Activated B cell treated with CpG ODN at 0.5 μM for 24 hours (primary cell): ENCODE measurements at regions not wholly inside any gene's neighbourhood (a gene's known extent, or its start where the extent isn't known, plus 50 kb on each side); places are given as distances from the start of the nearest gene placed in this dataset.
"Not testable (repeated sequence)": the region's sequence is repeated elsewhere in the genome, so short reads cannot be mapped to it uniquely, and the experiment has no call there.

ENCODE experiments used
- ATAC-seq: fragments of 200-7000 bp; cut with Tn5 transposase; one replicate; pipeline ENCODE4 v1.10.0; 2021; ENCODE audit warnings: low read depth, mild to moderate bottlenecking, moderate library complexity
- CTCF ChIA-PET: fragments of 350-600 bp; sonication (Branson Sonifier 250); formaldehyde crosslinking; loops from one replicate; lab custom pipeline; 2021; ENCODE audit warnings: antibody characterized with exemption; lab: Charles Lee
- POLR2A ChIA-PET: fragments of 350-600 bp; sonication (Branson Sonifier 250); formaldehyde crosslinking; loops from one replicate; lab custom pipeline; 2021; ENCODE audit warnings: antibody characterized with exemption; lab: Charles Lee
- DNase-seq: peaks from one replicate; pipeline ENCODE4 v3.0.0; 2022
- H3K27ac Mint-ChIP-seq: one replicate; pipeline ENCODE4 v1.8.0; 2020; ENCODE audit warnings: mixed read lengths
- H3K27me3 Mint-ChIP-seq: one replicate; pipeline ENCODE4 v1.8.0; 2021; ENCODE audit warnings: mixed read lengths
- H3K36me3 Mint-ChIP-seq: one replicate; pipeline ENCODE4 v1.8.0; 2021; ENCODE audit warnings: low read depth, mixed read lengths
- H3K4me1 Mint-ChIP-seq: one replicate; pipeline ENCODE4 v1.8.0; 2021; ENCODE audit warnings: mixed read lengths
- H3K4me3 Mint-ChIP-seq: one replicate; pipeline ENCODE4 v1.8.0; 2020; ENCODE audit warnings: mild to moderate bottlenecking, mixed read lengths
- H3K9me3 Mint-ChIP-seq: one replicate; pipeline ENCODE4 v1.8.0; 2020; ENCODE audit warnings: mixed read lengths
- CTCF ChIP-seq: fragments of 200-600 bp; IDR thresholded peaks from one replicate; pipeline ENCODE4 v1.8.0; 2022; ENCODE audit warnings: antibody characterized with exemption, mild to moderate bottlenecking
- intact Hi-C: fragments of 100-400 bp; cut with micrococcal nuclease; formaldehyde crosslinking; loops from one replicate; pipeline ENCODE4 v1.15.1; 2024

- DNase-seq, result no peak
- intact Hi-C loops, result no loop called here
- no peak for TF ChIP-seq CTCF
- no peak for ATAC-seq
- Mint-ChIP-seq H3K4me1 (no peaks in the 10 kb centered on the region), H3K4me3 (no peak overlapping the region), H3K27ac (no peak overlapping the region), H3K9me3 (peaks cover 12% of the 10 kb centered on the region), H3K36me3 (no peaks in the 10 kb centered on the region), H3K27me3 (no peaks in the 10 kb centered on the region)
- ChIA-PET CTCF (no interaction called here), POLR2A (no interaction called here)
Observed at GRCh38 chr2:77578354-77578753, 56.2 kb upstream of the LRRTM4 start.

- intact Hi-C loops, result no loop called here
- peaks cover 19% of the 10 kb centered on the region for H3K9me3 Mint-ChIP-seq
- no peak for TF ChIP-seq CTCF
- ATAC-seq (no peak), DNase-seq (no peak)
- no peaks in the 10 kb centered on the region for H3K27me3 Mint-ChIP-seq
- no peaks in the 10 kb centered on the region for H3K4me1 Mint-ChIP-seq
- H3K27ac Mint-ChIP-seq, result no peak overlapping the region
- no peaks in the 10 kb centered on the region for H3K36me3 Mint-ChIP-seq
- H3K4me3 Mint-ChIP-seq, result no peak overlapping the region
- ChIA-PET POLR2A (no interaction called here), CTCF (no interaction called here)
Observed at GRCh38 chr2:77579076-77579769, 57.0 kb upstream of the LRRTM4 start.

GRCh38 chr2:77588438-77588837, 66.3 kb upstream of the LRRTM4 start:
- Mint-ChIP-seq H3K4me1 (no peaks in the 10 kb centered on the region), H3K27me3 (no peaks in the 10 kb centered on the region), H3K36me3 (no peaks in the 10 kb centered on the region), H3K4me3 (no peak overlapping the region), H3K27ac (no peak overlapping the region), H3K9me3 (peaks cover 9% of the 10 kb centered on the region)
- CTCF ChIA-PET, result no interaction called here
- DNase-seq (no peak), ATAC-seq (no peak)
- TF ChIP-seq CTCF, result no peak
- intact Hi-C loops, result no loop called here
- POLR2A ChIA-PET, result no interaction called here

- Mint-ChIP-seq H3K9me3 (peaks cover 4% of the 10 kb centered on the region), H3K27ac (no peak overlapping the region), H3K4me3 (no peak overlapping the region), H3K36me3 (no peaks in the 10 kb centered on the region), H3K4me1 (no peaks in the 10 kb centered on the region), H3K27me3 (no peaks in the 10 kb centered on the region)
- CTCF ChIA-PET, result no interaction called here
- TF ChIP-seq CTCF, result no peak
- POLR2A ChIA-PET, result no interaction called here
- no peak for ATAC-seq
- intact Hi-C loops, result no loop called here
- no peak for DNase-seq
Observed at GRCh38 chr2:77590298-77590917, 68.2 kb upstream of the LRRTM4 start.

- H3K27ac Mint-ChIP-seq, H3K4me3 Mint-ChIP-seq, DNase-seq, H3K9me3 Mint-ChIP-seq, CTCF ChIA-PET, H3K36me3 Mint-ChIP-seq, ATAC-seq, H3K4me1 Mint-ChIP-seq, intact Hi-C loops, POLR2A ChIA-PET, H3K27me3 Mint-ChIP-seq: not testable (repeated sequence)
Observed at GRCh38 chr2:77592955-77593354, 70.8 kb upstream of the LRRTM4 start.
